B cell (primary cell): ENCODE measurements at regions not wholly inside any gene's neighbourhood (a gene's known extent, or its start where the extent isn't known, plus 50 kb on each side); places are given as distances from the start of the nearest gene placed in this dataset.

Experiments
- ATAC-seq: fragments of 200-7000 bp; cut with Tn5 transposase; one replicate; pipeline ENCODE4 v1.10.0; 2021; ENCODE audit warnings: low read depth, mild to moderate bottlenecking, moderate number of reproducible peaks, moderate library complexity
- CTCF ChIA-PET: fragments of 350-600 bp; sonication (Branson Sonifier 250); formaldehyde crosslinking; loops from one replicate; lab custom pipeline; 2021; ENCODE audit warnings: antibody characterized with exemption, inconsistent platforms; lab: Charles Lee
- POLR2A ChIA-PET: fragments of 350-600 bp; sonication (Branson Sonifier 250); formaldehyde crosslinking; loops from one replicate; lab custom pipeline; 2021; ENCODE audit warnings: antibody characterized with exemption; lab: Charles Lee
- DNase-seq: peaks from one replicate; pipeline ENCODE4 v3.0.0; 2013
- H2AFZ ChIP-seq: 2 replicates; pipeline ENCODE4 v1.6.1; 2012; ENCODE audit warnings: mild to moderate bottlenecking, low read depth, low read length; ENCODE audit not compliant: insufficient read depth, poor library complexity, severe bottlenecking
- H3K27ac ChIP-seq, 2 donors: 1 replicate in 1 of 2; 2 replicates in 1 of 2; pipeline ENCODE4 v1.5.1; 2012 to 2013; ENCODE audit warnings: low read length in 2 of 2, mild to moderate bottlenecking in 2 of 2, moderate library complexity in 1 of 2
- H3K27me3 ChIP-seq, 4 experiments: fragments of 200-600 bp in 1 of 4; sonication (generic) in 1 of 4; replicated peaks in 1 of 4; 1 replicate in 2 of 4; 2 replicates in 2 of 4; pipeline versions ENCODE4 v1.6.1 to v1.7.0; 2013 to 2016; ENCODE audit warnings: low read length in 3 of 4, mild to moderate bottlenecking in 2 of 4, mixed read lengths in 1 of 4, moderate library complexity in 1 of 4; ENCODE audit not compliant: insufficient read depth in 4 of 4, control insufficient read depth in 3 of 4; ENCODE audit errors: control extremely low read depth in 1 of 4
- H3K36me3 ChIP-seq, 2 experiments: replicated peaks in 1 of 2; 1 replicate in 1 of 2; 2 replicates in 1 of 2; pipeline versions ENCODE4 v1.6.1 to v1.7.1; 2013; ENCODE audit warnings: low read length in 1 of 2; ENCODE audit not compliant: insufficient read depth in 2 of 2, control insufficient read depth in 1 of 2; ENCODE audit errors: control extremely low read depth in 1 of 2, extremely low read depth in 1 of 2
- H3K4me1 ChIP-seq, 2 donors: fragments of 200-600 bp in 1 of 2; sonication (generic) in 1 of 2; 1 replicate in 1 of 2; 2 replicates in 1 of 2; pipeline versions ENCODE4 v1.5.1 to v1.6.1; 2013 to 2017; ENCODE audit warnings: low read length in 2 of 2; ENCODE audit not compliant: control insufficient read depth in 2 of 2, insufficient read depth in 2 of 2
- H3K4me2 ChIP-seq: replicated peaks from 2 replicates; pipeline ENCODE3; 2012; ENCODE audit warnings: mild to moderate bottlenecking, low read depth, low read length; ENCODE audit not compliant: poor library complexity, severe bottlenecking
- H3K4me3 ChIP-seq, 5 experiments: fragments of 200-600 bp in 1 of 5; sonication (generic) in 1 of 5; 1 replicate in 3 of 5; 2 replicates in 2 of 5; pipeline versions ENCODE4 v1.5.1 to v1.7.0; 2011 to 2016; ENCODE audit warnings: low read length in 4 of 5, mild to moderate bottlenecking in 4 of 5, low read depth in 2 of 5, control low read depth in 1 of 5, moderate library complexity in 1 of 5; ENCODE audit not compliant: insufficient read depth in 1 of 5; ENCODE audit errors: control extremely low read depth in 1 of 5, extremely low read depth in 1 of 5
- H3K79me2 ChIP-seq: fragments of 200-600 bp; sonication (generic); one replicate; pipeline ENCODE4 v1.6.0; 2016; ENCODE audit warnings: low read length; ENCODE audit not compliant: control insufficient read depth, insufficient read depth
- H3K9ac ChIP-seq: fragments of 200-600 bp; sonication (generic); 2 replicates; pipeline ENCODE4 v1.6.1; 2017; ENCODE audit warnings: mild to moderate bottlenecking, low read length, moderate library complexity
- H3K9me3 ChIP-seq, 3 donors: one replicate each; pipeline versions ENCODE4 v1.6.1 to v1.7.1; 2013; ENCODE audit warnings: low read length in 2 of 3; ENCODE audit not compliant: control insufficient read depth in 2 of 3, insufficient read depth in 1 of 3; ENCODE audit errors: control extremely low read depth in 1 of 3
- H4K20me1 ChIP-seq: 2 replicates; pipeline ENCODE4 v1.6.0; 2012; ENCODE audit warnings: mild to moderate bottlenecking, low read length; ENCODE audit not compliant: insufficient read depth, control insufficient read depth, poor library complexity, severe bottlenecking
- H3K27ac Mint-ChIP-seq: one replicate; pipeline ENCODE4 v1.8.0; 2021; ENCODE audit warnings: mixed read lengths
- H3K27me3 Mint-ChIP-seq: one replicate; pipeline ENCODE4 v1.8.0; 2021; ENCODE audit warnings: mixed read lengths
- H3K4me1 Mint-ChIP-seq: one replicate; pipeline ENCODE4 v1.8.0; 2021; ENCODE audit warnings: mixed read lengths
- H3K4me3 Mint-ChIP-seq: one replicate; pipeline ENCODE4 v1.8.0; 2021; ENCODE audit warnings: mixed read lengths
- H3K9me3 Mint-ChIP-seq: one replicate; pipeline ENCODE4 v1.8.0; 2022; ENCODE audit warnings: mixed read lengths; ENCODE audit not compliant: insufficient read depth
- EZH2 ChIP-seq: IDR thresholded peaks from 2 replicates; pipeline ENCODE4 v1.6.1; 2012; ENCODE audit warnings: borderline replicate concordance, low read depth, mild to moderate bottlenecking, moderate library complexity, low read length; ENCODE audit not compliant: insufficient read depth, poor library complexity, severe bottlenecking
- WGBS: methylation state at CpG from one replicate; pipeline ENCODE4 v1.1.5; 2013; ENCODE audit warnings: missing lambda C conversion rate; ENCODE audit not compliant: insufficient coverage; 5-methylcytosine and 5-hydroxymethylcytosine counted together
- intact Hi-C: fragments of 100-400 bp; cut with micrococcal nuclease; formaldehyde crosslinking; loops from one replicate; pipeline ENCODE4 v1.10.0; 2022
- TF ChIP-seq, protein P1 (sequence below): fragments of 200-600 bp; IDR thresholded peaks from one replicate; pipeline ENCODE4 v1.8.0; 2022; ENCODE audit warnings: antibody characterized with exemption, mild to moderate bottlenecking

DNA sequence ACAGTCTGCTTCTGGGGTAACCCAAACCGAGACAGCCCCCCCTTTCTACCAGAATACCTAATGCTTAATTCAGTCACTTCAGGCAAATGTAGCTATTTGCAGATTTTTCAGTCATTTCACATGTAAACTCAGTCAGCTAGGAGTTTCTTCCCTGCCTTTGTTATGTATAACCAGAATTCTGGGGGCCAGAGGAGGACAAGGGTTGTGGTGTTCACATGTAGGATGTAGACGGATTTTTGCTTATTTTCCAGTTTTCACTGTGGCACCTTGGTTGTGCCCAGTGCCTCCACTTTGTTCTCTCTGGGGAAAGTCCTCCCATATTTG lies 51.1 kb downstream of the PROKR2 start:
- DNase-seq, result no peak
- H3K27me3 ChIP-seq, result no peaks in the 10 kb centered on the region
- no peaks in the 10 kb centered on the region for H3K79me2 ChIP-seq
- intact Hi-C loops, result no loop called here
- Mint-ChIP-seq H3K4me1 (peaks cover 11% of the 10 kb centered on the region), H3K27me3 (peaks cover 36% of the 10 kb centered on the region), H3K4me3 (no peak overlapping the region), H3K9me3 (no peaks in the 10 kb centered on the region), H3K27ac (no peak overlapping the region)
- no peak overlapping the region for H3K9ac ChIP-seq
- H3K36me3 ChIP-seq, result no peaks in the 10 kb centered on the region
- no peaks in the 10 kb centered on the region for H3K4me1 ChIP-seq
- H3K4me3 ChIP-seq, result no peak overlapping the region
- 67% methylated on average over 2 of the region's 2 CpGs for WGBS
- ChIA-PET CTCF (no interaction called here), POLR2A (no interaction called here)
- H4K20me1 ChIP-seq, result no peaks in the 10 kb centered on the region
- H3K27ac ChIP-seq, result no peak overlapping the region
- no peaks in the 10 kb centered on the region for H3K9me3 ChIP-seq
- ATAC-seq, result no peak
- H3K4me2 ChIP-seq, result no peak overlapping the region
- TF ChIP-seq, protein P1, sequence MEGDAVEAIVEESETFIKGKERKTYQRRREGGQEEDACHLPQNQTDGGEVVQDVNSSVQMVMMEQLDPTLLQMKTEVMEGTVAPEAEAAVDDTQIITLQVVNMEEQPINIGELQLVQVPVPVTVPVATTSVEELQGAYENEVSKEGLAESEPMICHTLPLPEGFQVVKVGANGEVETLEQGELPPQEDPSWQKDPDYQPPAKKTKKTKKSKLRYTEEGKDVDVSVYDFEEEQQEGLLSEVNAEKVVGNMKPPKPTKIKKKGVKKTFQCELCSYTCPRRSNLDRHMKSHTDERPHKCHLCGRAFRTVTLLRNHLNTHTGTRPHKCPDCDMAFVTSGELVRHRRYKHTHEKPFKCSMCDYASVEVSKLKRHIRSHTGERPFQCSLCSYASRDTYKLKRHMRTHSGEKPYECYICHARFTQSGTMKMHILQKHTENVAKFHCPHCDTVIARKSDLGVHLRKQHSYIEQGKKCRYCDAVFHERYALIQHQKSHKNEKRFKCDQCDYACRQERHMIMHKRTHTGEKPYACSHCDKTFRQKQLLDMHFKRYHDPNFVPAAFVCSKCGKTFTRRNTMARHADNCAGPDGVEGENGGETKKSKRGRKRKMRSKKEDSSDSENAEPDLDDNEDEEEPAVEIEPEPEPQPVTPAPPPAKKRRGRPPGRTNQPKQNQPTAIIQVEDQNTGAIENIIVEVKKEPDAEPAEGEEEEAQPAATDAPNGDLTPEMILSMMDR, result no peak
- TF ChIP-seq EZH2, result no peak
- no peak overlapping the region for H2AFZ ChIP-seq

DNA sequence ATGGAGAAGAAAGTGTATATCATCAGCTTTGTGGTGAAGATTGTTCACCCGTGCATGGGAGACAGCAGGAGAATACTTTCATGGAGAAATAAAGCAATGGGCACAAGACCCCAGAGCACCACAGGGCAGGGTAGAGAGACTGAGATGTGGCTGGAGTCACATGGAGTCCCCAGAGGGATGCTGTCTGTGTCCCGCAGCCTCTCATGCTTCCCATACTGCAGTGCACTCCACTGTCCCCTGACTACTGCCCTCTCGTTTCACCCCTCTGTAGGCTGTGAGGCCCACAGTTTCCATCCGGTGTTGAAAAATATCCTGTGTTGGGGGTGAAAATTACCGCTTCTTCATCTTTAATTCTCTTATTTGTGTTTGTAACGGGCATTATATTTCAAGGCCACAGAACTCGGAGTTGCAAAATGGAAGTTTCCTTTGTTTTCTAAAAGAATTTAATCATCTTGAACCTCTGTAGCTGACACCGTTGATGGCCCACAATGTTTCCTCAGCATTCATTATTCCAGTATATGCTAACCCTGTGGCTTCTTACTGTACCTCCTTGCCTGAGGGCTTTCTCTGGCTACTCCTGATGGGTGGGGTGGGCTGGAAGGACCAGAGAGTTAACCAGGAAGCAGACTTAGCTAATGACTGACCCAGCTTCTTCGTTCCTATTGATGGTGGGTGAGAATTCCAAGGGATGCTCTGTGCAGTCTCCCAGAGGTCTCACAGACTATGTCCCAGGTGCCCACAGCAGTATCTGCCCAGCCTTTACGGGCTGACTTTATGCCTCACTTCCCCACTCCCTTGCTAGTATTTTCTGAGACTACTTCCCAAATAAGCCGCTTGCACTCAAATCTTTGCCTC lies 51.7 kb downstream of the PROKR2 start:
- Histone ChIP-seq H3K4me2 (no peak overlapping the region), H3K79me2 (no peaks in the 10 kb centered on the region), H2AFZ (no peak overlapping the region), H3K27me3 (no peaks in the 10 kb centered on the region), H3K4me3 (no peak overlapping the region), H3K9me3 (no peaks in the 10 kb centered on the region), H3K36me3 (no peaks in the 10 kb centered on the region), H3K4me1 (no peaks in the 10 kb centered on the region), H4K20me1 (no peaks in the 10 kb centered on the region), H3K9ac (no peak overlapping the region), H3K27ac (no peak overlapping the region)
- Mint-ChIP-seq H3K27ac (no peak overlapping the region), H3K9me3 (no peaks in the 10 kb centered on the region), H3K4me3 (no peak overlapping the region), H3K27me3 (peaks cover 35% of the 10 kb centered on the region), H3K4me1 (peaks cover 11% of the 10 kb centered on the region)
- intact Hi-C loops, result no loop called here
- TF ChIP-seq EZH2, result no peak
- TF ChIP-seq, protein P1, result no peak
- POLR2A ChIA-PET, result no interaction called here
- 83% methylated on average over 5 of the region's 11 CpGs for whole genome bisulfite sequencing
- ATAC-seq (no peak), DNase-seq (no peak)
- CTCF ChIA-PET, result no interaction called here
